GM23248 (cell line): ENCODE measurements at regions not wholly inside any gene's neighbourhood (a gene's known extent, or its start where the extent isn't known, plus 50 kb on each side); places are given as distances from the start of the nearest gene placed in this dataset.

Experiments
- EZH2 ChIP-seq: fragments of 200-600 bp; sonication (generic); IDR thresholded peaks from 2 replicates; pipeline ENCODE4 v1.6.1; 2018; ENCODE audit warnings: antibody characterized with exemption, mild to moderate bottlenecking; ENCODE audit not compliant: insufficient read depth, poor library complexity, severe bottlenecking
- EZH2phosphoT487 ChIP-seq: fragments of 200-600 bp; sonication (generic); IDR thresholded peaks from 2 replicates; pipeline ENCODE4 v1.6.1; 2018; ENCODE audit warnings: antibody characterized with exemption, moderate library complexity, mild to moderate bottlenecking, low read depth; ENCODE audit not compliant: insufficient read depth

DNA sequence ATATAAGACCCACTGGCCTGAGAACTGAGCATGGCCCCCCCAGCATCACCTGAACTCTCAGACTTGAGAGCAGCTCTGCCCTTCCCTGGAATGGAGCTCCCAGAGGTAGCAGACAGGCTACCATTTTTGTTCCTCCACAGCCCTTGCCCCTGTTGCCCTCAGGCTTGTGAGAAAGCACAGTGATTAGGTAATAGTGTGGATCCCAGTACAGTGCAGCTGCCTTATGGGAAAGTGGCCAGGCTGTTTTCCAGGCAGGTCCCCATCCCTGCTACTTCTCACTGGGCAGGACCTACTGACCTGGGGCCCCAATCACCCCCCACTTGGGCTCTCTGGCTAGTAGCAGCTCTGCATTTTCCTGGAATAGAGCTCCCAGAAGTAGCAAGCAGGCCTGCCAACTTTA lies 834.0 kb downstream of the DACH1 start:
- no peak for TF ChIP-seq EZH2
- no peak for TF ChIP-seq EZH2phosphoT487
